ENCODE measurements at regions not wholly inside any gene's neighbourhood (a gene's known extent, or its start where the extent isn't known, plus 50 kb on each side); places are given as distances from the start of the nearest gene placed in this dataset.

DNA sequence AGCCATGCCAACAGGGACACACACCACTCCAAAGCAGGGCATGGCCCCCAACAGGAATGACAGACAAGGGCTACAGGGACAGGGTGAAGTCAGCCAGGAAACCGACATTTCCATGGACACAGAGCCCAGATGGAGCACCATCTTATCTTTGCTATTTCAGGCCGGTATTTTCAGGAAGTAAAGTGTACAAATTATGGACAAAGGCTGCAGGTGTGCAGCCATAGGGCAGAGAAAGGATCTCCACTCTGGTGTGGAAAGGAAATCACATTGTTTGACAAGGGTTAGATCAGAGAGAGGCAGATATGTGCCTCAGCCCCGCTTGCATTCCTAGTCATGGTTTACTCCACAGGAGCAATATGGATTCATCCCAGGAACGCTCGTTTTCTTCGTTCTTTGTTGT, 81.7 kb upstream of the SLC22A23 start:
- TF ChIP-seq POLR2A (IDR thresholded peaks at IDR 0.05): no peak
- TF ChIP-seq, protein P1, sequence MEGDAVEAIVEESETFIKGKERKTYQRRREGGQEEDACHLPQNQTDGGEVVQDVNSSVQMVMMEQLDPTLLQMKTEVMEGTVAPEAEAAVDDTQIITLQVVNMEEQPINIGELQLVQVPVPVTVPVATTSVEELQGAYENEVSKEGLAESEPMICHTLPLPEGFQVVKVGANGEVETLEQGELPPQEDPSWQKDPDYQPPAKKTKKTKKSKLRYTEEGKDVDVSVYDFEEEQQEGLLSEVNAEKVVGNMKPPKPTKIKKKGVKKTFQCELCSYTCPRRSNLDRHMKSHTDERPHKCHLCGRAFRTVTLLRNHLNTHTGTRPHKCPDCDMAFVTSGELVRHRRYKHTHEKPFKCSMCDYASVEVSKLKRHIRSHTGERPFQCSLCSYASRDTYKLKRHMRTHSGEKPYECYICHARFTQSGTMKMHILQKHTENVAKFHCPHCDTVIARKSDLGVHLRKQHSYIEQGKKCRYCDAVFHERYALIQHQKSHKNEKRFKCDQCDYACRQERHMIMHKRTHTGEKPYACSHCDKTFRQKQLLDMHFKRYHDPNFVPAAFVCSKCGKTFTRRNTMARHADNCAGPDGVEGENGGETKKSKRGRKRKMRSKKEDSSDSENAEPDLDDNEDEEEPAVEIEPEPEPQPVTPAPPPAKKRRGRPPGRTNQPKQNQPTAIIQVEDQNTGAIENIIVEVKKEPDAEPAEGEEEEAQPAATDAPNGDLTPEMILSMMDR (IDR thresholded peaks at IDR 0.05): no peak

Data from upper lobe of left lung (tissue), 4 donors.